ENCODE measurements at regions not wholly inside any gene's neighbourhood (a gene's known extent, or its start where the extent isn't known, plus 50 kb on each side); places are given as distances from the start of the nearest gene placed in this dataset.

GRCh38 chr18:34339155-34339554 is 114.4 kb upstream of the NOL4 start:
- Histone ChIP-seq H3K27me3 (ENCODE audit: control insufficient read depth in 2 of 2, insufficient read depth in 2 of 2, low read length in 2 of 2) (no peaks in the 10 kb centered on the region), H3K4me1 (ENCODE audit: control insufficient read depth, extremely low read depth, insufficient read depth, low read length) (peaks cover 10% of the 10 kb centered on the region), H3K9ac (replicated peaks; ENCODE audit: extremely low read depth, insufficient read depth, low read length) (no peak overlapping the region), H3K4me2 (ENCODE audit: insufficient read depth, low read length) (no peak overlapping the region), H4K20me1 (replicated peaks; ENCODE audit: control insufficient read depth, extremely low read depth, insufficient read depth, low read length) (no peaks in the 10 kb centered on the region), H3K27ac (ENCODE audit: insufficient read depth, low read depth, low read length) (no peak overlapping the region), H3K36me3 (ENCODE audit: control insufficient read depth in 2 of 2, extremely low read depth in 1 of 2, insufficient read depth in 2 of 2, low read length in 2 of 2) (no peaks in the 10 kb centered on the region), H2AFZ (ENCODE audit: low read depth, low read length) (no peak overlapping the region), H3K9me1 (replicated peaks; ENCODE audit: control insufficient read depth, extremely low read depth, insufficient read depth, low read length) (no peaks in the 10 kb centered on the region), H3K79me2 (ENCODE audit: control insufficient read depth, insufficient read depth, low read length) (no peaks in the 10 kb centered on the region), H3K9me3 (replicated peaks; ENCODE audit: control insufficient read depth, insufficient read depth, low read length) (no peaks in the 10 kb centered on the region), H3K4me3 (replicated peaks in 1 of 3; ENCODE audit: insufficient read depth in 1 of 3, low read depth in 1 of 3, low read length in 3 of 3) (no peak overlapping the region)
- no peak for TF ChIP-seq POLR2A (IDR thresholded peaks at IDR 0.05; ENCODE audit: low read depth, low read length)
- no peak for TF ChIP-seq FOS (IDR thresholded peaks at IDR 0.05; ENCODE audit: borderline replicate concordance, insufficient read depth, low read length)
- TF ChIP-seq POLR2AphosphoS5 (IDR thresholded peaks at IDR 0.05; ENCODE audit: insufficient read depth, low read depth, low read length), result no peak
- TF ChIP-seq MYC (IDR thresholded peaks at IDR 0.05; ENCODE audit: low read depth, low read length), result no peak
- TF ChIP-seq, protein P1, sequence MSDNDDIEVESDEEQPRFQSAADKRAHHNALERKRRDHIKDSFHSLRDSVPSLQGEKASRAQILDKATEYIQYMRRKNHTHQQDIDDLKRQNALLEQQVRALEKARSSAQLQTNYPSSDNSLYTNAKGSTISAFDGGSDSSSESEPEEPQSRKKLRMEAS (IDR thresholded peaks at IDR 0.05; ENCODE audit: insufficient read depth, insufficient read length), result no peak
- TF ChIP-seq JUN (IDR thresholded peaks at IDR 0.05; ENCODE audit: borderline replicate concordance, insufficient read depth, insufficient read length, low read depth), result no peak
- TF ChIP-seq EZH2 (IDR thresholded peaks at IDR 0.05; ENCODE audit: borderline replicate concordance, low read depth, low read length, severe bottlenecking), result no peak
- TF ChIP-seq GATA2 (IDR thresholded peaks at IDR 0.05; ENCODE audit: insufficient read depth, insufficient read length, low read depth, low read length), result no peak
- TF ChIP-seq, protein P2, sequence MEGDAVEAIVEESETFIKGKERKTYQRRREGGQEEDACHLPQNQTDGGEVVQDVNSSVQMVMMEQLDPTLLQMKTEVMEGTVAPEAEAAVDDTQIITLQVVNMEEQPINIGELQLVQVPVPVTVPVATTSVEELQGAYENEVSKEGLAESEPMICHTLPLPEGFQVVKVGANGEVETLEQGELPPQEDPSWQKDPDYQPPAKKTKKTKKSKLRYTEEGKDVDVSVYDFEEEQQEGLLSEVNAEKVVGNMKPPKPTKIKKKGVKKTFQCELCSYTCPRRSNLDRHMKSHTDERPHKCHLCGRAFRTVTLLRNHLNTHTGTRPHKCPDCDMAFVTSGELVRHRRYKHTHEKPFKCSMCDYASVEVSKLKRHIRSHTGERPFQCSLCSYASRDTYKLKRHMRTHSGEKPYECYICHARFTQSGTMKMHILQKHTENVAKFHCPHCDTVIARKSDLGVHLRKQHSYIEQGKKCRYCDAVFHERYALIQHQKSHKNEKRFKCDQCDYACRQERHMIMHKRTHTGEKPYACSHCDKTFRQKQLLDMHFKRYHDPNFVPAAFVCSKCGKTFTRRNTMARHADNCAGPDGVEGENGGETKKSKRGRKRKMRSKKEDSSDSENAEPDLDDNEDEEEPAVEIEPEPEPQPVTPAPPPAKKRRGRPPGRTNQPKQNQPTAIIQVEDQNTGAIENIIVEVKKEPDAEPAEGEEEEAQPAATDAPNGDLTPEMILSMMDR (IDR thresholded peaks at IDR 0.05; ENCODE audit: extremely low read depth in 1 of 2, insufficient read depth in 1 of 2, low read depth in 1 of 2, low read length in 2 of 2), result no peak
- dilution Hi-C loops (cut with MboI; ENCODE audit: extremely low pct_ligation_motif_present, low sequenced_read_pairs), result no loop called here
- intact Hi-C loops (cut with micrococcal nuclease), result no loop called here
- no TSS peak for BruUV-seq (replicated peaks)
- DNase-seq (ENCODE audit: low read depth, low spot score) (no peak), FAIRE-seq (no peak)
- POLR2A ChIA-PET, result no interaction called here
- CTCF ChIA-PET, result interaction anchor here (0.7 to 1.7 kb wide), 2 partner anchors 10 to 15 kb away, joined by 3 to 5 read pairs; no protein-coding TSS in a partner anchor

Data from endothelial cell of umbilical vein (primary cell).